ENCODE measurements at regions not wholly inside any gene's neighbourhood (a gene's known extent, or its start where the extent isn't known, plus 50 kb on each side); places are given as distances from the start of the nearest gene placed in this dataset.

DNA sequence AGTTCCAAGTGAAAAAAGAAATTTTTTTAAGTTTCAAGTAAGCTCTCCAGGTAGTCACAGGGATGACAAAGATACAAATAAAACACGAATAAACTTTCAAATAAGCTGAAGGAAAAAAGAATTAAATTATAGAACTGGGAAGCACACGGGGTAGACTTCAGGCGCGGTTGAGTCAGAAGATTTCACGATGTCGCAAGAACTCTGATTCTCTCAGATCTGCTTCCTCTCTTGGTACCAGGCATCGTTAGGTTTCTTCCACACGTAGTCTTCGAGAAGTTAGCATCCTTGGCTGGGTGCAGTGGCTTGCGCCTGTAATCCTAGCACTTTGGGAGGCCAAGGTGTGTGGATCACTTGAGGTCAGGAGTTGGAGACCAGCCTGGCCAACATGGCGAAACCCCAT lies 784.1 kb upstream of the RBFOX1 start:
- DNase-seq (ENCODE audit: low read depth in 2 of 3, low spot score in 2 of 3), result no peak

DNA sequence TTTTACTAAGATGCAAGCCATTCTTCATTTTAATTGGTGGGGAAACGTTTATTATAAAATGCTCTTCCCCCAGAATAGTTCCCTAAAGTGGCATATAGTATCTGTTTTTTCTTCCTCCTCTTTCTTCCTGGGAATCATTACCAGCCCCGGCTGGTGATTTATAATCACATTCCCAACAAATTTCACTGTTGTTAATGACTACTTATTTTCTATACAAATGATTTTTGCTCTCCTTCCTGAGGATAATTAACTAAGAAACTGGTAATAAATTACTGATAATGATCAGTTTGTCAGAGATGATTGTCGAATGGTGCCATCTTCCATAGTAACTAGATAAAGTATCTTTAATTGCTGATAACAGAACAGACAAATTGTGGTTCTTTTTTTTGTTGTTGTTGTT lies 785.5 kb upstream of the RBFOX1 start:
- DNase-seq (ENCODE audit: low read depth in 2 of 3, low spot score in 2 of 3), result no peak

DNA sequence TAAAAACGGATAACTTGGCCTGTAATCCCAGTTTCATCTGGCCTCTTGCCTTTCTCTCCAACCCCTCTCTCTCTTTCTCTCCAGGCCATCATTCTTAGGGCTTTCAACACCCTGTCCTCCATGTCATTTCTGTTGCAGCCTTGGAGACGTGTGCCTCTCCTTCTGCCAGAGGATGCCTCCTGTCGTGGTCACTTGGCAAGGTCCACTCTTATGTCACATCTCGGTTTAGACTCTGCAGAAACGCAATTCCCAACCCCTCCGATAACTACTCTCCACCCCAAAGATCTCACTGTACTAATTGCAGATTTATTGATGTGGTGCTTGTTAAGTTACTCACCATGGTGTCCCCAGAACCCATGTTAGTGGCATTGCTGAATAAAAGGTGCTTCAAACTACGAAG lies 787.3 kb upstream of the RBFOX1 start:
- no peak for DNase-seq (ENCODE audit: low read depth in 2 of 3, low spot score in 2 of 3)

DNA sequence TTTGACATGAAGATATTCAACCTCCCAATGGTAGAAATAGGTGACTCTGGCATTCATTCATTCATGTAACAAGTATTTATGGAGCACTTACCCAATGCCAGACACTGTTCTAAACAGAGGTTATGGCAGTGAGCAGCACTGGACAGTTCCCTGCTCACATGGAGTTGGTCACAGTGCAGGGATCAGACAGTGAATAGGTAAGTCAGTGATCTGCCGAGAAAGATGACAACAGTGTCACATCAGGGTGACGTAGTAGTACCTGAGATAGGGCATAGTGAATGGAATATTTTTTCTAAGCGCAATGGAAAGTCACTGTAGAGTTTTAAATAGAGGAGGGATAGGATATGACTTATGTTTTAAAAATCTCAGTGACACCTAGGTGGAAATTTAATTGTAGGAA lies 791.4 kb upstream of the RBFOX1 start:
- DNase-seq (ENCODE audit: low read depth in 2 of 3, low spot score in 2 of 3), result no peak

DNA sequence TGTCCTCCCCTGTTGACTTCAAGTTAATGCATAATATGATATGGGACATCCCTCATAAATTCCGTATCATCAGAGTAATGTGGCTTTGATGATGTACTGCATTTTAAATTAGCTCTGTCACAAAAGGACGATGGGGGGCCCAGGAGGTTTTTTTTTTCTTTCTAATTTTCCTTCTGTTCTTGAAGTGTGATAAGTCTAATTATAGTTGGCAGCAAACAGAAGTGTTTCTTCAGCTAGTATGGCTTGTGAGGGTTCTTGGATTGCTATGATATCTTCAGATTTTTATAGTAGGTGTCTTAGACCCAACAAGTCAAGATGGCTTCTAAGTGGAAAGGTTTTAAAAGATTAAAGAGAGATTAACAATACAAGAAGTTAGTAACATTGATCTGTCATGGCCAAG lies 796.2 kb upstream of the RBFOX1 start:
- DNase-seq (ENCODE audit: low read depth in 2 of 3, low spot score in 2 of 3), result no peak

DNA sequence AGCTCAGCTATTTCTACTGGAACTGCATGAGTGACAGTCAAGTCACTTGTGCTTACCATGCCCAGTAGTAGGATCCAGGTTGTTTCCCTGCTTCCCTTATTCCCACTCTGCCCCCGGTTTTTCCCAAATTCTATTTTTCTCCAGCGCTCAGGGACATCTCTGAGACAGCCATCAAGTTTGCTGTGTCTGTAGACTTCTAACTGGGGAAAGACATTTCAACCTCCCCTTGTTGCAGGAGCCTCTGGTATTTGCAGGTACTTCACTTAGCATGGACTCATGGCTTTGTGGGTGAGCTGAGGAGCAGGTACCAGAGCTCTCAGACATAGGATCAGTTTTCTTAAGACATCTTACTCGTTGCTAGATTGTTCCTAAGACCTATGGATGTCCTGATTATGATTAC lies 801.6 kb upstream of the RBFOX1 start:
- no peak for DNase-seq (ENCODE audit: low read depth in 2 of 3, low spot score in 2 of 3)

DNA sequence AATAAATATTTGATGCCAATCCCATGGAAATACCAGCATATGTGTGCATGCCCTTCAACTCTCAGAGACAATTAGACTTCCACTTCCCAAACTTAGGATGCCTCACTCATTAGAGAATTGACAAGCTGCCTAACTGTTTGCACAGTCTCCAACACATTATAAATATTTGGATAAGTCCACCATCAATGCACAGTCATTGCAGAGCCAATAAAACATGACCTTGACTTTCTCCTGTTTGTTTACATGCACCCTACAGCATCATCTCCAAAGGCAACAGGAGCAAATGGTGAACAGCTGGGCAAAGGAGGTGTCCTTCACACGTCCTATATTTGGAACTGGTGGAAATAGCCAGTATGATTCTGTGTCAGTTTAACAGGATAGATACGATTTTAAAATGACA lies 804.4 kb upstream of the RBFOX1 start:
- DNase-seq (ENCODE audit: low read depth in 2 of 3, low spot score in 2 of 3), result no peak

DNA sequence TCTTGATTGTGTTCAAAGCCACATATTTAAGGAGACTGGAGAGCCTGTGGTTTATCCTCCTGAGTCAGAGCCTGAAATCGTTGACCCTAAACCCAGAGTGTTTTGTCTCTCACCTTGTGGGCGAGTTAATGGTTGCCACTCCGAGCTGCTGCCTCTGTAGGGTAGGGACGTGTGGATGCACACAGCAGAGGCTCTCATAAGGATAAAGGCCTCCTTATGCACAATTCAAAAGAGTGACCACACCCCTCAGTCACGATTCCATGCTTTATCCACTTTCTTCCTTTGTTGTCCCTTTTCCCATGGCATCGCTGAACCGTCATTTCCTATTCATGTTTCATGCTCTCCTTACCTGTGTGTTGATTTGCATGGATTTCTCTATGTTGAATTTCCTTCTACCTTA lies 805.0 kb upstream of the RBFOX1 start:
- no peak for DNase-seq (ENCODE audit: low read depth in 2 of 3, low spot score in 2 of 3)

DNA sequence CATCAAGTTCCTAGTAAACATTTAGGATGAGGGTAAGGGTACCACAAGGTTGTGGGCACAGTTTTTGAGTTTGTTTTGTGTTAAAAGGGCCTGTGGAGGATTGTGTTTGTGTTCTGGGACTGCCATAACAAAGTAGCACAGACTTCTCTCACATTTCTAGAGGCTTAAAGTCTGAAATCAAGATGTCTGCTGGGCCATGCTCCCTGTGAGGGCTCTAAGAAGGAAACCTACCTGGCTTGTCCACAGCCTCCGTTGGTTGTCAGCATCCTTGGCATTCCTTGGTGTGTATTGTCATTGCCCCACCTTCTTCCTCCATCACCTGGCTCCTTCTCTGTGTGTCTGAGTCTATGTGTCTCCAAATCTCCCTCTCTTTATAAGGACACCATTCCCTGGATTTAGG lies 808.1 kb upstream of the RBFOX1 start:
- no peak for DNase-seq (ENCODE audit: low read depth in 2 of 3, low spot score in 2 of 3)

DNA sequence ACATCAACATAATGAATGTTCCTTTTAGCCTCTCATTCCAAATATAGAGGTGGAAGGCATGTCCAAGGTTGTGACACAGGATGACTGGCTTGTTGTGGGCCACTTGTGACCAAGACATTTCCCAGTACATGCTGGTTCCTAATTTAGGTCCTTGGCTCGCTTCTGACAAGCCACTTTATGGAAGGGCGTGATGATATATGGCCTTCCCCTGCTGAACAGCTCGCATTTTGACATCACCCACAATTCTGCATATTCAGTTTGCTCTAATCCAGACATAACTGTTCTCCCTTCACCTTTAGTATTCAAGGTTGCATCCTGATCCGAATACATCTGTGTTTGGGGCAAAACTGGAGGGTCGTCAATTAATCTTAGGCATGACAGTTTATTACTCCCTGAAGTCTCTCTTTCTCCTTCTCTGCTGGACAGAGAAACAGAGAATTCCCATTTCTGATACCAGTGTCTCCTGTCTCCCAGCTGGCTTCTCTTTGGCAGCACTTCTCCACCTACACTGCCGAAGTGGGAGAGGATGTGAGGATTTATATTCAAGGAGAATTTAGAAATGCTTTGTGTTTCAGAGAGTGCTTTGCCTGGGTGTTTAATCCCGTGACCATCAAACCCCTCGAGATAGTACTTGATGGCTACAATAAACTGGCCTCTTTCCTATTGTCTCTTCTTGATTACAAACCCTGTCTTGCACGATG lies 815.5 kb upstream of the RBFOX1 start:
- DNase-seq (ENCODE audit: low read depth in 2 of 3, low spot score in 2 of 3), result no peak

DNA sequence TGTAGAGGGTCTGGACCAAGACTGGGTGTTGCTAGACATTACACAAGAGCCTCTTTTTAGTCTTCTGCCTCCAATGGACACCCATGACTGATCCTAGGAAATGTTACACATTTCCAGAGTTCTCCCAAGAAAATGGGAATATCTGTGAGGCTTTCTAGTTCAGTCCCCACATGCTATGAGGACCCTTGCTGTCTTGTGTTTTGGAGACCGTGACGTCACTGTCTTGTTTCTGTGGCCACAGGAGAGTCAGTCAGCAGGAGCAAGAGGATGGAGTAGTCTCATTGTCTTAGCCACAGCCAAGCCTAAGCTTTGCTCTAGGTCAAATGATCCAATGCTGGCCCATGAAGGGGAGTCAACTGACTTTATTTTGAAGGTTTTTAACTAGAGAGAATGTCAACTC lies 820.1 kb upstream of the RBFOX1 start:
- DNase-seq (ENCODE audit: low read depth in 2 of 3, low spot score in 2 of 3), result no peak

DNA sequence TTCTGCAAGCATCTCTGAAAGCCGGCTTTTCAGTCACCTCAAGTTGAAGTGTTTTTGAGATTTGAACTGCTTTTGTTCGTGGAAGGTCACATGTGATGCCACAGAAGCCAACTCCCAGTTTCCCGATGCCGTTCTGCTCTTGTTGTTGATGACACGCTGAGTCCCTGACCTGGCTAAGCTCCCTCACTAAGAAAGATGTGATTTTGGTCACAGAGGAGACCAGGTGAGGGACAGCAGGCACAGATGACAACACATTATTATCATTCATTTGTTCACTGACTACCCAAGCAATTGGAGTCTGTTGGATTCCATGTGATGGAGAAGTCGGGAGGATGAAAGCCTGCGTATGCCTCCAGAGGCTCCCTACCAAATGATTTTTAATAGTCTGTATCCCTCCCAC lies 822.4 kb upstream of the RBFOX1 start:
- no peak for DNase-seq (ENCODE audit: low read depth in 2 of 3, low spot score in 2 of 3)

DNA sequence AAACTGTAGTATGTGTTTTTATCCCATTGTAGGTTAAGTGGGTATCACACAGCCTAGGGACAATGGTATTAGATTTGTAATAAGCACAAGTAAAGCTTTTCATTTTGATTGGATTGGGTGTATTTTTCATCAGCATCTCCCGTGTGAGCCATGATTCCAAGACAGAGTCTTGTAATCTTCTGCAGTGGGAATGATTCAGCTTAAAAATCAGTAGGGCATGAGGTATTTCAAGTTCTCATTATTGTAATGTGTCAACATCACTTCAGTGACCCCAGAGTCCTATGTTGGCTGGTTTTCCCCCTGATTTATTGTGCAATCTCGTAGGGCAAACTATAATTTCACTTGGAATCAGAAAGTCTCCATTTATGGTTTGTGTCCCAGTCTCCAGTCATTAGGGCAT lies 833.2 kb upstream of the RBFOX1 start:
- no peak for DNase-seq (ENCODE audit: low read depth in 2 of 3, low spot score in 2 of 3)

DNA sequence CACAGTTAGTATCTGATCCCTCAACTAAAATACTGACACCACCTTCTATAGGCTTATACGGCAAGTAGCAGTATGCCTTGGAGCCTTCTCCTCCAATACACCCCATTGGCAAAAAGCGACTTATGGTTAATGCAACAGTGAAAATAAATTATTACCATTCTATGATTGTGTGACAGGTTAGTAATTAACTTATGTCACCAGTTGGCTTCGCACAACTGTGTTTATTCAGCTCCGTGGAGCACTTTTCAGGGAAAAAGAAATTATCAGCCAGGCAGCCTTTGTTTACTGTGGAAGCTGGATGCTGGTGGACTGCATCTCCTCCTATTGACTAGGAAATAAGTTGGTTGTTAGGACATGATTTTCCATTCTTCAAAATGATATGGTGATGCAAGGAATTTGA lies 833.8 kb upstream of the RBFOX1 start:
- no peak for DNase-seq (ENCODE audit: low read depth in 2 of 3, low spot score in 2 of 3)

DNA sequence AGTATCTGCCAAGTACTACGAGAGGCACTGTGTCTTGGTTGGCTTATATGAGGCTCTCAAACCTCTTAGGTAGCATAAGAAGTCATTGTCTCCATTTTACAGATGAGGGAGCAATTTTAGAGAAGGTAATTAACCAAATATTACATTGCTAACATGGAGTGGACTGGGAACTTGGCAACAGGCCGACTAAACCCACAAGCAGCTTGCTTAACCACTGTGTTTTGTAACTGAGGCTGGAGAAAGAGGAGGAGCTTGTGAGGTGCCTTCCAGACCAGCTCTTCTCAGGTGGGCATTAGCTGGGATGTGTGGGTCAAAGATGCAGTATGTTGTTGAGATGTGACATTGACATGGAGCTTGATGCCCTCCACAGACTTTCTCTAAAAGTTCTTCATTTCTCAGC lies 835.6 kb upstream of the RBFOX1 start:
- no peak for DNase-seq (ENCODE audit: low read depth in 2 of 3, low spot score in 2 of 3)

DNA sequence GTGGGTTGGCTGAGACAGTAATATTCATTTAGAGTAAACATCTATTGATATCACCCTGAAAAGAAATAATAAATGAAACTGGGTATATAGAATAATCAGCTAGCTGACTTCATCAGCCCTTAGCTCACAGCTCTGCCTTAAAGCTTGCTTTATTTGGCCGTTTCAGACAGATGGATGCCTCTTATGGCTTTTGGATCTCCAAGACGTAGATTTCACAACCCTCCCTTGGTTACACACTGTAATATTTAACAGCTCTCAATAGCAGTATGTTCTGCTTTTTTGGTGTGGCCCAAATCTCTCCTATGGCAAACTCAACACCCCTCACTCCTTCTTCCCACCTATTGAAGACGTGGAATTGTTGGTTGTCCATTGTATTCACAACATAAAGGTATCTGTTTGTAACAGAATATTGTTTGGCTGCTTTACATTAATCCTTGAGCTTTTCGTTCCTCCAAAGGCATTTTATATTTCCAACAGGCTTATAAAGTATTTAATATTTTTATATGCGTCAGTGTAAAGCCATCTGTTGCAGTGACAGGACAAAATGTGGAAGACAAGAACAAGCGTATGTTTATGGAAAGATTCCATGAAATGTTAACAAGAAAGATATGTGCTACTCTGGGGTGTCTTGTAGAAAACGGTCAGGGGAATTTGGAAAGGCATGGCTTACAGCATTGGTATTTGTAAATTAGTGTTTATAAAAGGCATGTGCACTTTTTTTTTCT lies 837.0 kb upstream of the RBFOX1 start:
- no peak for DNase-seq (ENCODE audit: low read depth in 2 of 3, low spot score in 2 of 3)

DNA sequence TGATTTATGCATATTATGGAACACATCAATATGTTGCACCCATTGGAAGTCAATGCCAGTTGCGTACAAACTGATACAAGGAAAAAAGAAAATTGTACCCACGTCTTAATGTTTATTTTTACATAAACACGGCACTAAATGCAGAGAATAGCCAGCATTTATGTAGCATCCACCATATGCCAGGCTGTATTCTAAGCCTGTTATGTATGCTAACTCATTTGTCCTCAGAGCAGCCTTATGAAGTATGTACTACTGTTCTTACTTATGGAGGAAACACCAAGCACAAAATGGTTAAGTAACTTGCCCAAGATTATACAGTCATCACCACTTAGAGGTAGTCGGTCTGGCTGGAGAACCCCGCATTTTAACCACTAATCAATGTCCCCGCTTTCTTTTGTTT lies 837.9 kb upstream of the RBFOX1 start:
- no peak for DNase-seq (ENCODE audit: low read depth in 2 of 3, low spot score in 2 of 3)

DNA sequence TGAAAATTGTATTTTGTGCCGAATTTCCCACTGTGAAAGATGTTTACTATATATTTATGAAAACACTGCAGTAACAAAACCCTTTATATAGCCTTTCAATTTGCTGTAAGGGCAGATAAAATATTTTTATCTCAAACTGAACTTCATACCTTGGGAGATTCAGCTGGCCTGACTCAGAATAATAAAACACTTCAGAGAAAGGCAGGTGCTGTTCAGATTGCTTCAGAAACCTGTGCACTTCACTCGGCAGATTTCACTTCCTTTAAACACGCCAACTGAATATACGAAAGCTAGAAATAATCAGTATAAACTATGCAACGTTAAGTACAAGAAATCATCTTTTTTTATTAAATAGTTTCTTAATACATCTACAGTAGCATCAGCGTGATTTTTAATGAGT lies 839.1 kb upstream of the RBFOX1 start:
- DNase-seq (ENCODE audit: low read depth in 2 of 3, low spot score in 2 of 3), result no peak

DNA sequence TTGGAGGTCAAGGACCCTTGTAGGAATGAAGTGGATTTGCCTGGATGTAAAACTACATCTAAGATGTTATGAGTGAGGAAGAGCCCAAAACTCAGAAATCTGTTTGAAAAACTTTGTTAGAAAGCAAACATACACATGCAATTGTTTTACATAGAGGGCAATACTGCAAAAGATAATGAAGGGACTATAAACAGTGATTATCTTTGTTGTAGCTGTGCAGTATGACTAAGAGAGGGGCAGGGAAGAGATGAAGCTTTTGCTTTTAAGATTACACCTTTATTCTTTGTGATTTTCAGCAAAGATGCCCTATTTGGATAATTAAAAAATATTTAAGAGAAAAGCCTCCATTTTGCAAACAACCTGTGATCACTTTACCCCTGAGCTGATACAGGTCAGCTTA lies 839.9 kb upstream of the RBFOX1 start:
- no peak for DNase-seq (ENCODE audit: low read depth in 2 of 3, low spot score in 2 of 3)

DNA sequence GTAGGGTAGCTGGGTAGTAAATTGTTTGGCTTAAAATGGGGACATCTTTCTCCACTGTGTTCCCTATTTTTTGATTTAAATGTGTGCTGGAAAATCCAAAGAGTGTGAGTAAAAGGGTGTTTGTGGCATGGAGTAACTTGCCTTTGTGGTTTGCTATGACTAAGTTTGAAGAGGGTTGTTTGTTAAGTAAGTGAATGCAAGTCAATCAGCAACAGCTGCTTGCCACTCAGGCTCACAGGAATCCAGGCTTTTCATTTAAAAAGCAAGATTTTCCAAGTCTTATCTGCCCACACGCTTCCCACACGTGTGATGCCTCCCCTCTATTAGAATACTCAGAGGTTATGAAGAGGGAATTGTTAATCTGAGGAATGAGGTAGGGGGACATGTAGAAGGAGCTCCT lies 847.7 kb upstream of the RBFOX1 start:
- no peak for DNase-seq (ENCODE audit: low read depth in 2 of 3, low spot score in 2 of 3)

DNA sequence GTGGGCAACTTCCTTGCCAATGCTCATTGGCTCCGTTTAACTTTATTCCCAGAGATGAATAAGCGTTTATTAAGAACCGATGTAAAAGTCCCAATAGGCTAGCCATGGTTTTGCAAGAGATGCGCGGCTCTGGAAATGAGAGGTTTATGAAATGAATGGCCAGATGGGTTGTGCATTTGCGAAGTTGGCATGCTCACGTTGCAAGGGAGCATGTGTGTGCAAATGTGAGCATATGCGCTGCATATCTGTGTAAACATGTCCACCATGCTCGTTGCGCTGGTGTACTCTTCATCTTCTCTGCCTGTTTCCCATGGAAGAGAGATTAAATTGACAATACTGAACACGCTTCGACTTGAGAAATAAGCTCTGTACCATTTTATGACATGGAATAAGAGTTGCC lies 848.6 kb upstream of the RBFOX1 start:
- DNase-seq (ENCODE audit: low read depth in 2 of 3, low spot score in 2 of 3), result no peak

DNA sequence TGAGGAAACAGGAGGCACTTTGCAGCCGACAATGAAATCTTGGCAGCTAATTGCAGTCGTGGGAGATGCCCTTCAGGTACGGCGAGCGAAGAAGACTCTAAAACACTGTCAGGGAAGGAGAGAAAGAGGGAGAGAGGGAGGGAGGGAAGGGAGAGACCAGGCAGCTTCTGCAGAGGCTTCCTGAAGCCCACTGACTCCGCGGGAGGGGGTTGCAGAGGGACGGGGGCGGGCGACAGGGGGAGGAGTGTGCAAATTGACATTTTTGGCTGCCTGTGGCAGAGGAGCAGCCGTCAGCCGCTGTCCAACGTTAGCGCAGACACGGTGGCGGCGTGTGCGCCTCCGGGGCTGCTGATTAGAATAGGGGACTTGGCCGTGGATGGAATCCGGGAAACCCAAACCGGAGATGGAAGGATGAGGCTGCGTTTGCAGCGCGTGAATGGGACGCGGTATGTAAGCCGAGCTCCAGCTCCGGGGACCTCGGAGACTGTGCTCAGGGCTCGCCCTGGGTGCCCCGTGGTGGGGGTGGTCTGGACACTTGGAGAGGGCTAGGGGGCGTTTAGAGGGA lies 849.1 kb upstream of the RBFOX1 start:
- no peak for DNase-seq (ENCODE audit: low read depth in 2 of 3, low spot score in 2 of 3)
